HG03097 (cell line): ENCODE measurements at regions not wholly inside any gene's neighbourhood (a gene's known extent, or its start where the extent isn't known, plus 50 kb on each side); places are given as distances from the start of the nearest gene placed in this dataset.

Experiments used
- ATAC-seq: cut with Tn5 transposase; IDR thresholded peaks from one replicate; pipeline ENCODE4 v1.9.1; 2021; ENCODE audit not compliant: unreplicated experiment, low FRiP score

- no peak for ATAC-seq
These were observed 318.5 kb downstream of the ALG10 start for GRCh38 chr12:34340534-34341361.

GRCh38 chr12:34341362-34341733, 319.1 kb downstream of the ALG10 start:
- ATAC-seq = no peak

- no peak for ATAC-seq
These were observed 319.8 kb downstream of the ALG10 start for GRCh38 chr12:34342048-34342447.

- ATAC-seq = no peak
These were observed 321.0 kb downstream of the ALG10 start for GRCh38 chr12:34343345-34343744.

GRCh38 chr12:34343766-34344165, 321.5 kb downstream of the ALG10 start:
- ATAC-seq = no peak

- no peak for ATAC-seq
These were observed 322.7 kb downstream of the ALG10 start for GRCh38 chr12:34344851-34345522.

- ATAC-seq = no peak
These were observed 323.5 kb downstream of the ALG10 start for GRCh38 chr12:34345801-34346200.

GRCh38 chr12:34346372-34347034, 324.2 kb downstream of the ALG10 start:
- ATAC-seq = no peak

GRCh38 chr12:34347367-34347766, 325.1 kb downstream of the ALG10 start:
- ATAC-seq = no peak

- no peak for ATAC-seq
These were observed 325.8 kb downstream of the ALG10 start for GRCh38 chr12:34348064-34348463.

GRCh38 chr12:34348836-34349672, 326.8 kb downstream of the ALG10 start:
- ATAC-seq = no peak

- ATAC-seq = no peak
These were observed 327.3 kb downstream of the ALG10 start for GRCh38 chr12:34349673-34349961.

GRCh38 chr12:34350092-34351041, 328.1 kb downstream of the ALG10 start:
- no peak for ATAC-seq

GRCh38 chr12:34352098-34352497, 329.8 kb downstream of the ALG10 start:
- no peak for ATAC-seq

- ATAC-seq = no peak
These were observed 332.2 kb downstream of the ALG10 start for GRCh38 chr12:34354239-34355200.

- ATAC-seq = no peak
These were observed 334.1 kb downstream of the ALG10 start for GRCh38 chr12:34356233-34356987.

GRCh38 chr12:34357791-34358190, 335.5 kb downstream of the ALG10 start:
- no peak for ATAC-seq

- ATAC-seq = no peak
These were observed 335.9 kb downstream of the ALG10 start for GRCh38 chr12:34358198-34358597.
